SK-N-SH (cell line): ENCODE measurements at regions not wholly inside any gene's neighbourhood (a gene's known extent, or its start where the extent isn't known, plus 50 kb on each side); places are given as distances from the start of the nearest gene placed in this dataset.

Experiments
- CTCF ChIA-PET: fragments of 300-600, 350-600 bp; formaldehyde crosslinking; extraction: SDS; loops from one replicate; lab custom pipeline; 2021; lab: Yijun Ruan, JAX
- POLR2A ChIA-PET: fragments of 350-600 bp; sonication (Branson Sonifier 250); formaldehyde crosslinking; extraction: SDS; loops from one replicate; lab custom pipeline; 2020; ENCODE audit warnings: antibody characterized with exemption, inconsistent platforms; lab: Yijun Ruan, JAX
- DNase-seq: peaks from one replicate; pipeline ENCODE4 v3.0.0; 2012
- H2AFZ ChIP-seq: fragments of 200-600 bp; sonication (generic); 2 replicates; pipeline ENCODE4 v1.8.1; 2016; ENCODE audit warnings: antibody characterized with exemption, mild to moderate bottlenecking, low read depth
- H3F3A ChIP-seq: fragments of 200-600 bp; sonication (generic); replicated peaks from 2 replicates; pipeline ENCODE3; 2016; ENCODE audit warnings: antibody characterized with exemption, mild to moderate bottlenecking; ENCODE audit not compliant: insufficient read depth
- H3K27ac ChIP-seq, 2 experiments: fragments of 200-500 bp in 1 of 2; fragments of 200-600 bp in 1 of 2; sonication (Bioruptor generic) in 1 of 2; sonication (generic), shearing (Covaris generic) in 1 of 2; 2 replicates each; pipeline versions ENCODE4 v1.5.1 to v1.6.1; 2014 to 2016; ENCODE audit warnings: low read depth in 2 of 2, inconsistent platforms in 1 of 2, low read length in 1 of 2, mild to moderate bottlenecking in 1 of 2, mixed read lengths in 1 of 2
- H3K27me3 ChIP-seq: fragments of 200-600 bp; sonication (generic), shearing (Covaris generic); 2 replicates; pipeline ENCODE4 v1.6.1; 2016; ENCODE audit warnings: mixed run types; ENCODE audit not compliant: insufficient read depth
- H3K36me3 ChIP-seq, 2 experiments: fragments of 200-500 bp in 1 of 2; fragments of 200-600 bp in 1 of 2; sonication (Bioruptor generic) in 1 of 2; sonication (generic) in 1 of 2; replicated peaks in 1 of 2; 2 replicates each; pipeline versions ENCODE3 to v1.5.1; 2014 to 2016; ENCODE audit warnings: low read length in 1 of 2, mild to moderate bottlenecking in 1 of 2; ENCODE audit not compliant: insufficient read depth in 2 of 2, control insufficient read depth in 1 of 2
- H3K4me1 ChIP-seq, 2 experiments: fragments of 200-500 bp in 1 of 2; fragments of 200-600 bp in 1 of 2; sonication (Bioruptor generic) in 1 of 2; sonication (generic), shearing (Covaris generic) in 1 of 2; 2 replicates each; pipeline versions ENCODE4 v1.5.1 to v1.6.1; 2014 to 2016; ENCODE audit warnings: low read depth in 1 of 2, low read length in 1 of 2, mixed run types in 1 of 2; ENCODE audit not compliant: insufficient read depth in 2 of 2, control insufficient read depth in 1 of 2
- H3K4me2 ChIP-seq: fragments of 200-600 bp; sonication (generic), shearing (Covaris generic); 2 replicates; pipeline ENCODE4 v1.6.1; 2017; ENCODE audit warnings: mixed run types
- H3K4me3 ChIP-seq, 2 experiments: fragments of 200-500 bp in 1 of 2; fragments of 200-600 bp in 1 of 2; sonication (Bioruptor generic) in 1 of 2; sonication (generic), shearing (Covaris generic) in 1 of 2; 2 replicates each; pipeline versions ENCODE4 v1.5.1 to v1.8.1; 2014 to 2016; ENCODE audit warnings: low read depth in 2 of 2, inconsistent platforms in 1 of 2, low read length in 1 of 2, mild to moderate bottlenecking in 1 of 2, mixed read lengths in 1 of 2, moderate library complexity in 1 of 2
- H3K79me2 ChIP-seq: fragments of 200-600 bp; sonication (generic); 2 replicates; pipeline ENCODE4 v1.8.1; 2017; ENCODE audit warnings: mild to moderate bottlenecking; ENCODE audit not compliant: insufficient read depth
- H3K9ac ChIP-seq: fragments of 200-600 bp; sonication (generic); 2 replicates; pipeline ENCODE4 v1.6.1; 2017; ENCODE audit warnings: mixed run types
- H3K9me2 ChIP-seq: fragments of 200-600 bp; sonication (generic); 2 replicates; pipeline ENCODE4 v1.6.1; 2017; ENCODE audit warnings: mixed run types
- H3K9me3 ChIP-seq: fragments of 200-600 bp; sonication (generic); 2 replicates; pipeline ENCODE4 v1.6.1; 2017; ENCODE audit warnings: mixed run types, mild to moderate bottlenecking, moderate library complexity
- H4K20me1 ChIP-seq: fragments of 200-600 bp; sonication (generic); 2 replicates; pipeline ENCODE4 v1.6.1; 2017; ENCODE audit warnings: mild to moderate bottlenecking, mixed run types; ENCODE audit not compliant: insufficient read depth
- ELF1 ChIP-seq: IDR thresholded peaks from 2 replicates; pipeline ENCODE4 v1.4.0; 2012
- EZH2phosphoT487 ChIP-seq: fragments of 200-600 bp; sonication (generic); IDR thresholded peaks from 2 replicates; pipeline ENCODE4 v1.6.1; 2017; ENCODE audit warnings: low read depth, mixed run types, mild to moderate bottlenecking, antibody characterized with exemption, moderate library complexity, borderline replicate concordance
- FOSL2 ChIP-seq: IDR thresholded peaks from 2 replicates; pipeline ENCODE4 v1.4.0; 2012; ENCODE audit warnings: low read depth, mild to moderate bottlenecking, moderate library complexity, borderline replicate concordance
- FOXJ3 ChIP-seq: sonication (generic); formaldehyde crosslinking; IDR thresholded peaks from 2 replicates; pipeline ENCODE4 v1.5.1; 2020; ENCODE audit warnings: mild to moderate bottlenecking, missing genetic modification reagents
- GABPA ChIP-seq: IDR thresholded peaks from 2 replicates; pipeline ENCODE4 v1.4.0; 2012; ENCODE audit warnings: low read depth, mild to moderate bottlenecking
- GATA2 ChIP-seq: sonication (generic); formaldehyde crosslinking; IDR thresholded peaks from 2 replicates; pipeline ENCODE4 v1.5.0; 2020; ENCODE audit warnings: mild to moderate bottlenecking, missing genetic modification reagents
- NFIC ChIP-seq: IDR thresholded peaks from 2 replicates; pipeline ENCODE4 v1.4.0; 2012; ENCODE audit warnings: borderline replicate concordance
- POLR2AphosphoS5 ChIP-seq: IDR thresholded peaks from 2 replicates; pipeline ENCODE4 v1.6.1; 2012; ENCODE audit warnings: low read depth, low read length
- RCOR1 ChIP-seq: fragments of 150-350 bp; IDR thresholded peaks from 2 replicates; pipeline ENCODE4 v1.6.1; 2017; ENCODE audit warnings: antibody characterized with exemption, low read length
- REST ChIP-seq: IDR thresholded peaks from 2 replicates; pipeline ENCODE4 v1.6.1; 2012; ENCODE audit warnings: mild to moderate bottlenecking, low read depth, low read length, moderate library complexity
- SIN3A ChIP-seq: IDR thresholded peaks from 2 replicates; pipeline ENCODE4 v1.6.1; 2012; ENCODE audit warnings: low read depth, mild to moderate bottlenecking, low read length, moderate library complexity, borderline replicate concordance
- SMC3 ChIP-seq: IDR thresholded peaks from 2 replicates; pipeline ENCODE4 v1.6.1; 2012; ENCODE audit warnings: low read depth, low read length, improper control_type of control experiment
- TAF1 ChIP-seq: IDR thresholded peaks from 2 replicates; pipeline ENCODE4 v1.6.1; 2012; ENCODE audit warnings: low read depth, mild to moderate bottlenecking, low read length, moderate library complexity, borderline replicate concordance
- TCF12 ChIP-seq: IDR thresholded peaks from 2 replicates; pipeline ENCODE4 v1.4.0; 2012
- TEAD4 ChIP-seq: IDR thresholded peaks from 2 replicates; pipeline ENCODE4 v1.4.0; 2012; ENCODE audit warnings: mild to moderate bottlenecking, borderline replicate concordance; ENCODE audit not compliant: insufficient read depth
- USF1 ChIP-seq: IDR thresholded peaks from 2 replicates; pipeline ENCODE4 v1.4.0; 2012; ENCODE audit warnings: low read depth, borderline replicate concordance
- USF2 ChIP-seq: fragments of 150-350 bp; IDR thresholded peaks from 2 replicates; pipeline ENCODE4 v1.6.1; 2017; ENCODE audit warnings: antibody characterized with exemption, low read length, low read depth, borderline replicate concordance
- YY1 ChIP-seq: IDR thresholded peaks from 2 replicates; pipeline ENCODE4 v1.4.0; 2012; ENCODE audit warnings: low read depth, mild to moderate bottlenecking
- ZBTB33 ChIP-seq: IDR thresholded peaks from 2 replicates; pipeline ENCODE4 v1.4.0; 2012; ENCODE audit warnings: low read depth, borderline replicate concordance
- WGBS: methylation state at CpG from one replicate; pipeline ENCODE4 v1.1.6; 2017; ENCODE audit warnings: low lambda C conversion rate; 5-methylcytosine and 5-hydroxymethylcytosine counted together

GRCh38 chrX:35288657-35289056 is 346.1 kb downstream of the FAM47B start:
- Histone ChIP-seq H4K20me1 (no peaks in the 10 kb centered on the region), H3K4me2 (no peak overlapping the region), H3F3A (no peaks in the 10 kb centered on the region), H3K4me3 (no peak overlapping the region), H3K9ac (no peak overlapping the region), H3K9me2 (no peaks in the 10 kb centered on the region), H3K36me3 (no peaks in the 10 kb centered on the region), H3K27me3 (no peaks in the 10 kb centered on the region), H3K4me1 (no peaks in the 10 kb centered on the region), H3K9me3 (no peaks in the 10 kb centered on the region), H2AFZ (no peak overlapping the region), H3K27ac (no peak overlapping the region), H3K79me2 (no peaks in the 10 kb centered on the region)
- CTCF ChIA-PET, result no interaction called here
- DNase-seq, result no peak
- TF ChIP-seq FOSL2, result no peak
- no peak for TF ChIP-seq EZH2phosphoT487
- no peak for TF ChIP-seq GATA2 (CRISPR knock-in tag)
- no peak for TF ChIP-seq NFIC
- no peak for TF ChIP-seq TCF12
- TF ChIP-seq GABPA, result no peak
- TF ChIP-seq REST, result no peak
- no peak for TF ChIP-seq SMC3
- TF ChIP-seq RCOR1, result no peak
- no peak for TF ChIP-seq TEAD4
- TF ChIP-seq POLR2AphosphoS5, result no peak
- no peak for TF ChIP-seq ELF1
- no peak for TF ChIP-seq FOXJ3
- POLR2A ChIA-PET, result no interaction called here
- WGBS, result 3% methylated on average over 1 of the region's 1 CpG

- Histone ChIP-seq H3K36me3 (no peaks in the 10 kb centered on the region), H3F3A (no peaks in the 10 kb centered on the region), H3K4me1 (no peaks in the 10 kb centered on the region), H3K27ac (no peak overlapping the region), H3K4me2 (no peak overlapping the region), H3K9me2 (no peaks in the 10 kb centered on the region), H2AFZ (no peak overlapping the region), H3K79me2 (no peaks in the 10 kb centered on the region)
- ChIA-PET CTCF (no interaction called here), POLR2A (no interaction called here)
- TF ChIP-seq USF2 (no peak), ZBTB33 (no peak), POLR2AphosphoS5 (no peak), SIN3A (no peak), USF1 (no peak), TAF1 (no peak), YY1 (no peak)
- TF ChIP-seq, all 33 proteins: peak for 0
- no peak for DNase-seq
- 0% methylated on average over 2 of the region's 2 CpGs for WGBS
- Histone ChIP-seq H3K27me3 (no peaks in the 10 kb centered on the region), H3K4me3 (no peak overlapping the region), H3K9me3 (no peaks in the 10 kb centered on the region), H3K9ac (no peak overlapping the region), H4K20me1 (no peaks in the 10 kb centered on the region)
These were observed 347.4 kb downstream of the FAM47B start for GRCh38 chrX:35289952-35290351.
